ENCODE measurements at regions not wholly inside any gene's neighbourhood (a gene's known extent, or its start where the extent isn't known, plus 50 kb on each side); places are given as distances from the start of the nearest gene placed in this dataset.

DNA sequence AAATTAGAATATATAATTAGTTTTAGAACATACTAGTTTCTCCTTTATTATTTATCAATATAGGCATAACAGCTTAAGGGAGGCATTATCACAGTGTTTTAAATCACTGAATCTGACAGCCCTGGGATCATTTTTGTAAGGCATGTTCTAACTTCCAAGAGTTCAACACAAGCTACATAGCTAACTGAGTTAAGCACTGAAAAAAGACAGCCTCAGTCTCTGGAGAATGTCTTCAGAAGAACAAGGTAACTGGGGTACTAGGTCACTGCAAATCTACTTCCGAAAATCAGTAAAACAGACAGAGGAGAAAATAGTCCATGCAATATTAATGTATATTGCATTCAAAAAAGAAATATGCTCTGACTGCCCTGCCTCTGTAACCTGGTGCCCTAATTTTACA, 502.1 kb downstream of the RFC3 start:
- TF ChIP-seq, protein P1, sequence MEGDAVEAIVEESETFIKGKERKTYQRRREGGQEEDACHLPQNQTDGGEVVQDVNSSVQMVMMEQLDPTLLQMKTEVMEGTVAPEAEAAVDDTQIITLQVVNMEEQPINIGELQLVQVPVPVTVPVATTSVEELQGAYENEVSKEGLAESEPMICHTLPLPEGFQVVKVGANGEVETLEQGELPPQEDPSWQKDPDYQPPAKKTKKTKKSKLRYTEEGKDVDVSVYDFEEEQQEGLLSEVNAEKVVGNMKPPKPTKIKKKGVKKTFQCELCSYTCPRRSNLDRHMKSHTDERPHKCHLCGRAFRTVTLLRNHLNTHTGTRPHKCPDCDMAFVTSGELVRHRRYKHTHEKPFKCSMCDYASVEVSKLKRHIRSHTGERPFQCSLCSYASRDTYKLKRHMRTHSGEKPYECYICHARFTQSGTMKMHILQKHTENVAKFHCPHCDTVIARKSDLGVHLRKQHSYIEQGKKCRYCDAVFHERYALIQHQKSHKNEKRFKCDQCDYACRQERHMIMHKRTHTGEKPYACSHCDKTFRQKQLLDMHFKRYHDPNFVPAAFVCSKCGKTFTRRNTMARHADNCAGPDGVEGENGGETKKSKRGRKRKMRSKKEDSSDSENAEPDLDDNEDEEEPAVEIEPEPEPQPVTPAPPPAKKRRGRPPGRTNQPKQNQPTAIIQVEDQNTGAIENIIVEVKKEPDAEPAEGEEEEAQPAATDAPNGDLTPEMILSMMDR (IDR thresholded peaks at IDR 0.05) = no peak
- no peak for TF ChIP-seq POLR2A (IDR thresholded peaks at IDR 0.05)
